Testis (tissue), 2 donors: ENCODE measurements at regions not wholly inside any gene's neighbourhood (a gene's known extent, or its start where the extent isn't known, plus 50 kb on each side); places are given as distances from the start of the nearest gene placed in this dataset.

Experiments
- DNase-seq: peaks from one replicate; pipeline ENCODE4 v3.0.0-alpha.2; 2019
- H3K27ac ChIP-seq, 2 donors: fragments of 200-600 bp; sonication (generic); one replicate each; pipeline ENCODE4 v1.5.1; 2019
- H3K27me3 ChIP-seq: fragments of 200-600 bp; sonication (generic); one replicate; pipeline ENCODE4 v1.5.1; 2019
- H3K36me3 ChIP-seq: fragments of 200-600 bp; sonication (generic); one replicate; pipeline ENCODE4 v1.5.1; 2017; ENCODE audit warnings: low read depth; ENCODE audit errors: missing control alignments
- H3K4me1 ChIP-seq: fragments of 200-600 bp; sonication (generic); one replicate; pipeline ENCODE4 v1.5.1; 2019
- H3K4me3 ChIP-seq, 2 donors: fragments of 200-600 bp; sonication (generic); one replicate each; pipeline ENCODE4 v1.5.1; 2017 to 2019
- H3K9me3 ChIP-seq: fragments of 200-600 bp; sonication (generic); one replicate; pipeline ENCODE4 v1.5.1; 2017
- CTCF ChIP-seq, 3 experiments: fragments of 450-650 bp in 2 of 3; fragments of 200-600 bp in 1 of 3; sonication (generic) in 1 of 3; IDR thresholded peaks; one replicate each; pipeline ENCODE4 v1.5.1; 2016 to 2019; ENCODE audit warnings: antibody characterized with exemption in 3 of 3, mild to moderate bottlenecking in 2 of 3, moderate library complexity in 1 of 3
- POLR2A ChIP-seq: fragments of 450-650 bp; IDR thresholded peaks from one replicate; pipeline ENCODE4 v1.6.1; 2017; ENCODE audit warnings: antibody characterized with exemption, mild to moderate bottlenecking, moderate library complexity
- WGBS, 2 donors: methylation state at CpG; one replicate each; pipeline ENCODE4 v1.1.5; 2018; 5-methylcytosine and 5-hydroxymethylcytosine counted together
- intact Hi-C: fragments of 100-400 bp; cut with DNase I; formaldehyde crosslinking; loops from one replicate; pipeline ENCODE4 v1.15.1; 2023; ENCODE audit warnings: low total_unique reads

GRCh38 chr2:238515377-238515776, 88.7 kb downstream of the ASB1 start:
- Histone ChIP-seq H3K36me3 (no peaks in the 10 kb centered on the region), H3K4me1 (no peaks in the 10 kb centered on the region), H3K27ac (no peak overlapping the region), H3K9me3 (no peaks in the 10 kb centered on the region), H3K4me3 (no peak overlapping the region), H3K27me3 (no peaks in the 10 kb centered on the region)
- intact Hi-C loops: no loop called here
- no peak for TF ChIP-seq CTCF (IDR thresholded peaks at IDR 0.05)
- no peak for TF ChIP-seq POLR2A
- WGBS, 2 donors: 62 to 86% methylated on average over 2 of the region's 2 CpGs
- no peak for DNase-seq

GRCh38 chr2:238517209-238517608, 90.5 kb downstream of the ASB1 start:
- no peak for DNase-seq
- no peaks in the 10 kb centered on the region for H3K9me3 ChIP-seq
- intact Hi-C loops: no loop called here
- WGBS, 2 donors: 88 to 94% methylated on average over 1 of the region's 1 CpG
- no peaks in the 10 kb centered on the region for H3K36me3 ChIP-seq
- TF ChIP-seq CTCF (IDR thresholded peaks at IDR 0.05) (no peak), POLR2A (no peak)
- no peaks in the 10 kb centered on the region for H3K4me1 ChIP-seq
- no peak overlapping the region for H3K27ac ChIP-seq
- H3K27me3 ChIP-seq: no peaks in the 10 kb centered on the region
- no peak overlapping the region for H3K4me3 ChIP-seq

GRCh38 chr2:238518172-238518820, 91.6 kb downstream of the ASB1 start:
- 92% methylated on average over 20 of the region's 20 CpGs for WGBS, 2 donors

GRCh38 chr2:238518821-238519186, 92.1 kb downstream of the ASB1 start:
- no peak for TF ChIP-seq CTCF (IDR thresholded peaks at IDR 0.05)
- H3K4me3 ChIP-seq: no peak overlapping the region
- no peaks in the 10 kb centered on the region for H3K36me3 ChIP-seq
- H3K27ac ChIP-seq: no peak overlapping the region
- intact Hi-C loops: no loop called here
- no peaks in the 10 kb centered on the region for H3K27me3 ChIP-seq
- H3K4me1 ChIP-seq: peaks cover 4% of the 10 kb centered on the region
- WGBS, 2 donors: 79 to 91% methylated on average over 6 to 7 of the region's 7 CpGs
- no peak for DNase-seq
- H3K9me3 ChIP-seq: no peaks in the 10 kb centered on the region

More at GRCh38 chr2:238518172-238518820, 91.6 kb downstream of the ASB1 start:
- TF ChIP-seq POLR2A: no peak
- no peak for TF ChIP-seq CTCF (IDR thresholded peaks at IDR 0.05)
- Histone ChIP-seq H3K27me3 (no peaks in the 10 kb centered on the region), H3K9me3 (no peaks in the 10 kb centered on the region), H3K27ac (no peak overlapping the region), H3K36me3 (no peaks in the 10 kb centered on the region), H3K4me1 (no peaks in the 10 kb centered on the region), H3K4me3 (no peak overlapping the region)
- intact Hi-C loops: no loop called here
- no peak for DNase-seq

GRCh38 chr2:238520359-238520886, 93.7 kb downstream of the ASB1 start:
- DNase-seq: no peak
- Histone ChIP-seq H3K9me3 (no peaks in the 10 kb centered on the region), H3K36me3 (no peaks in the 10 kb centered on the region), H3K27me3 (no peaks in the 10 kb centered on the region), H3K4me3 (no peak overlapping the region), H3K4me1 (peaks cover 4% of the 10 kb centered on the region), H3K27ac (no peak overlapping the region)
- 86 to 100% methylated on average over 1 of the region's 1 CpG for WGBS, 2 donors
- TF ChIP-seq CTCF (IDR thresholded peaks at IDR 0.05) (no peak), POLR2A (no peak)
- intact Hi-C loops: no loop called here
